K562 (cell line): ENCODE measurements at regions not wholly inside any gene's neighbourhood (a gene's known extent, or its start where the extent isn't known, plus 50 kb on each side); places are given as distances from the start of the nearest gene placed in this dataset.

Source experiments
- ATAC-seq: fragments of 200-7000 bp; cut with Tn5 transposase; 3 replicates; pipeline ENCODE4 v1.9.1; 2020; ENCODE audit warnings: moderate library complexity
- BruUV-seq: library from RNA; stranded (reverse); fragments of 400-500 nt; replicated peaks from 2 replicates; lab custom pipeline; 2021; lab: Mats Ljungman, UMichigan
- CTCF ChIA-PET: fragments of 300-600 bp; formaldehyde crosslinking; extraction: SDS; loops from one replicate; lab custom pipeline; 2021; ENCODE audit warnings: low intra/inter-chr PET ratio; lab: Yijun Ruan, JAX
- POLR2A ChIA-PET: fragments of 300-600, 350-650 bp; sonication (Branson Sonifier 250); formaldehyde crosslinking; extraction: SDS; loops from one replicate; lab custom pipeline; 2021; ENCODE audit warnings: antibody characterized with exemption, inconsistent platforms; lab: Yijun Ruan, JAX
- DNase-seq, 4 experiments: peaks; one replicate each; pipeline versions ENCODE4 v3.0.0 to v3.0.0-alpha.2; 2011 to 2018; ENCODE audit warnings: low spot score in 3 of 4, mixed read lengths in 3 of 4; ENCODE audit errors: extremely low read depth in 1 of 4
- FAIRE-seq: peaks from 2 replicates; lab custom pipeline; 2011; peaks lifted over from hg19 to GRCh38; lab: Jason Lieb, UNC
- H2AFZ ChIP-seq: 2 replicates; pipeline ENCODE4 v1.6.0; 2011; ENCODE audit warnings: low read depth, low read length, control low read depth, inconsistent platforms
- H3K27ac ChIP-seq: fragments of 200-600 bp; 3 replicates; pipeline ENCODE4 v1.8.0; 2011; ENCODE audit warnings: low read depth, mild to moderate bottlenecking, control low read depth, inconsistent platforms, low read length, moderate library complexity, mixed read lengths; ENCODE audit errors: extremely low read depth
- H3K27me3 ChIP-seq, 2 experiments: fragments of 300-600 bp in 1 of 2; 2 replicates in 1 of 2; 3 replicates in 1 of 2; pipeline versions ENCODE4 v1.6.0 to v1.8.0; 2011; ENCODE audit warnings: inconsistent platforms in 2 of 2, low read length in 2 of 2, mild to moderate bottlenecking in 1 of 2, mixed read lengths in 1 of 2, moderate library complexity in 1 of 2; ENCODE audit not compliant: control insufficient read depth in 2 of 2, insufficient read depth in 2 of 2
- H3K36me3 ChIP-seq: fragments of 300-600 bp; 3 replicates; pipeline ENCODE4 v1.8.0; 2011; ENCODE audit warnings: mild to moderate bottlenecking, low read length, inconsistent platforms; ENCODE audit not compliant: control insufficient read depth, insufficient read depth
- H3K4me1 ChIP-seq, 2 experiments: fragments of 200-600 bp in 1 of 2; replicated peaks in 1 of 2; 2 replicates in 1 of 2; 3 replicates in 1 of 2; pipeline versions ENCODE4 v1.5.1 to v1.8.0; 2011; ENCODE audit warnings: inconsistent platforms in 2 of 2, low read length in 2 of 2, mild to moderate bottlenecking in 1 of 2, mixed read lengths in 1 of 2, moderate library complexity in 1 of 2; ENCODE audit not compliant: control insufficient read depth in 2 of 2, insufficient read depth in 2 of 2
- H3K4me2 ChIP-seq: 2 replicates; pipeline ENCODE4 v1.6.1; 2011; ENCODE audit warnings: low read length, control low read depth, inconsistent platforms, mixed read lengths; ENCODE audit not compliant: insufficient read depth
- H3K4me3 ChIP-seq: fragments of 200-600 bp; sonication (generic), shearing (Covaris generic); 2 replicates; pipeline ENCODE4 v1.5.1; 2016; ENCODE audit warnings: control low read depth, inconsistent platforms
- H3K79me2 ChIP-seq: fragments of 200-600 bp; 3 replicates; pipeline ENCODE4 v1.8.0; 2011; ENCODE audit warnings: low read length, inconsistent platforms; ENCODE audit not compliant: control insufficient read depth, insufficient read depth
- H3K9ac ChIP-seq, 2 experiments: 2 replicates each; pipeline versions ENCODE4 v1.6.0 to v1.6.1; 2011; ENCODE audit warnings: low read depth in 2 of 2, low read length in 2 of 2, control low read depth in 1 of 2, inconsistent platforms in 1 of 2, mild to moderate bottlenecking in 1 of 2, mixed read lengths in 1 of 2; ENCODE audit not compliant: insufficient read depth in 1 of 2
- H3K9me1 ChIP-seq: one replicate; pipeline ENCODE4 v1.6.0; 2011; ENCODE audit warnings: inconsistent platforms, mild to moderate bottlenecking, low read length, moderate library complexity; ENCODE audit not compliant: control insufficient read depth, insufficient read depth
- H3K9me3 ChIP-seq: replicated peaks from 2 replicates; pipeline ENCODE4 v1.5.1; 2011; ENCODE audit warnings: low read depth, low read length, inconsistent platforms; ENCODE audit not compliant: control insufficient read depth, insufficient read depth
- H4K20me1 ChIP-seq: replicated peaks from 2 replicates; pipeline ENCODE4 v1.6.1; 2011; ENCODE audit warnings: low read length, inconsistent platforms, mixed read lengths; ENCODE audit not compliant: control insufficient read depth, insufficient read depth
- ADNP ChIP-seq: fragments of 200-800 bp; sonication (Bioruptor generic); IDR thresholded peaks from 2 replicates; pipeline ENCODE4 v1.6.1; 2016; ENCODE audit warnings: missing genetic modification characterization, missing compliant biosample characterization
- BCOR ChIP-seq: fragments of 450-650 bp; IDR thresholded peaks from 2 replicates; pipeline ENCODE4 v1.6.1; 2016
- CBX5 ChIP-seq: IDR thresholded peaks from 2 replicates; pipeline ENCODE4 v1.6.1; 2014; ENCODE audit warnings: low read depth, borderline replicate concordance
- GATAD2B ChIP-seq: fragments of 450-650 bp; IDR thresholded peaks from 2 replicates; pipeline ENCODE4 v1.6.1; 2017; ENCODE audit warnings: mild to moderate bottlenecking, borderline replicate concordance
- ILF3 ChIP-seq: fragments of 450-650 bp; IDR thresholded peaks from 2 replicates; pipeline ENCODE4 v1.6.1; 2018; ENCODE audit warnings: antibody characterized with exemption, mild to moderate bottlenecking, moderate library complexity, borderline replicate concordance
- JUNB ChIP-seq: fragments of 450-650 bp; formaldehyde crosslinking; conservative IDR thresholded peaks from 2 replicates; pipeline ENCODE4 v1.4.0; 2020; ENCODE audit warnings: mild to moderate bottlenecking
- KLF6 ChIP-seq: fragments of 250-450 bp; sonication (Bioruptor Pico); IDR thresholded peaks from 2 replicates; pipeline ENCODE4 v1.4.0; 2020; ENCODE audit warnings: mild to moderate bottlenecking, moderate library complexity, borderline replicate concordance
- PCBP2 ChIP-seq: fragments of 200-400 bp; formaldehyde crosslinking; IDR thresholded peaks from 2 replicates; pipeline ENCODE4 v1.6.1; 2018; ENCODE audit warnings: low read length, low read depth, mild to moderate bottlenecking, moderate library complexity; ENCODE audit not compliant: poor library complexity, severe bottlenecking
- ZNF253 ChIP-seq: fragments of 250-450 bp; sonication (Bioruptor Pico); conservative IDR thresholded peaks from 2 replicates; pipeline ENCODE4 v1.6.1; 2021; ENCODE audit warnings: mild to moderate bottlenecking
- ZNF507 ChIP-seq: conservative IDR thresholded peaks from 2 replicates; pipeline ENCODE4 v1.6.1; 2017; ENCODE audit warnings: missing genetic modification characterization, missing compliant biosample characterization
- ZNF584 ChIP-seq: fragments of 200-800 bp; sonication (Bioruptor generic); IDR thresholded peaks from 2 replicates; pipeline ENCODE4 v1.6.1; 2016; ENCODE audit warnings: low read depth, mild to moderate bottlenecking, missing genetic modification characterization, missing compliant biosample characterization
- WGBS: fragments of 100-300 bp; shearing (Covaris generic); methylation state at CpG from one replicate; pipeline ENCODE4 v1.1.6; 2016; ENCODE audit warnings: low coverage, mixed read lengths; ENCODE audit not compliant: insufficient coverage; ENCODE audit errors: missing lambda C conversion rate; 5-methylcytosine and 5-hydroxymethylcytosine counted together
- in situ Hi-C: fragments of 300-500 bp; cut with MboI; formaldehyde crosslinking; loops from 4 replicates; pipeline ENCODE4 v1.15.0; 2018; ENCODE audit warnings: inconsistent platforms, mixed read lengths
- intact Hi-C: fragments of 100-400 bp; cut with micrococcal nuclease; formaldehyde crosslinking; loops from 2 replicates; pipeline ENCODE4 v1.14.2; 2022
- TF ChIP-seq, protein P1 (sequence below): fragments of 250-450 bp; sonication (Bioruptor Pico); IDR thresholded peaks from 2 replicates; pipeline ENCODE4 v1.4.0; 2020
- TF ChIP-seq, protein P2 (sequence below): sonication (generic); formaldehyde crosslinking; IDR thresholded peaks from 2 replicates; pipeline ENCODE4 v1.8.1; 2022; ENCODE audit warnings: missing genetic modification reagents

DNA sequence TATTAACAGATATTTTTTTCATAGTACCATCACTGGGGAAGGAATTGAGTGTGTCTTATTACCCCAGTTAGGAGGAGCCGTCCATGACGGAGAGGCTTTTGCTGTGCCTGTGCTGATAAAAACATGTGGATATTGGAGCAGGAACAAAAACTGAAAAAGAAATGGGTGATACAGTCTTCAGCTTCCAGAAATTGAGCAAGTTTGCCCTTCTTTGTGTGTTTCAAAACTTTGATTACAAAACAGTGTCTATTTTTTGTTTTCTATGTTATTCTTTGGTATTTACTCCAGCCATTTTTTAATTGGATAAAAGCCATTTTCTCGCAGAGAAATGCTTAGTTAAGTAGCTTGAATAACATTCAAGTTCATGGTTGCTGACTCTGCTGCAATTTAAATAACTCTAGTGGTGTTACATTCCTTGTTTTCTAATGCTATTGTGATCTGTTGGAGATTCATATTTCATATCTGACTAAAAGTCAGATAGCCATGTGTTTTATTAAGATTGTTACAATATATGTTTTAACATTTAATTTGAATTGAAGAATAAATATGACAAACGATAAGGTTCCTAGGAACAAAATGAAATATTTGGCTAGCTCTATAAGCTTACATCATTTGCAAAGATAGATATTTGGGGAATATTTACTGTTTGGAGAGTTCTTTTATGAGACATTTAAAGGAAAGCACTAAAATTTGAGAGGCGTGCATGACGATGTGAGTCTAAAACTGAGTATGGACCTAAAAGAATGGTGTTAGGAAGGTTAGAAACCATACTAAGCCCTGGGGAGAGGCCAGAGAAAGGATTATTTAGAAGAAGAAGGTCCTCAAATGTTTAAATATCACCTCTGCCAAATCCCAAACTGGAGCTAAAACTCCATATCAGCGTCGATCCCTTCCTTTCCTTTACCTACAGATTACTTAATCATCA, 747.3 kb upstream of the CELF2 start (continued):
- TF ChIP-seq, protein P1, sequence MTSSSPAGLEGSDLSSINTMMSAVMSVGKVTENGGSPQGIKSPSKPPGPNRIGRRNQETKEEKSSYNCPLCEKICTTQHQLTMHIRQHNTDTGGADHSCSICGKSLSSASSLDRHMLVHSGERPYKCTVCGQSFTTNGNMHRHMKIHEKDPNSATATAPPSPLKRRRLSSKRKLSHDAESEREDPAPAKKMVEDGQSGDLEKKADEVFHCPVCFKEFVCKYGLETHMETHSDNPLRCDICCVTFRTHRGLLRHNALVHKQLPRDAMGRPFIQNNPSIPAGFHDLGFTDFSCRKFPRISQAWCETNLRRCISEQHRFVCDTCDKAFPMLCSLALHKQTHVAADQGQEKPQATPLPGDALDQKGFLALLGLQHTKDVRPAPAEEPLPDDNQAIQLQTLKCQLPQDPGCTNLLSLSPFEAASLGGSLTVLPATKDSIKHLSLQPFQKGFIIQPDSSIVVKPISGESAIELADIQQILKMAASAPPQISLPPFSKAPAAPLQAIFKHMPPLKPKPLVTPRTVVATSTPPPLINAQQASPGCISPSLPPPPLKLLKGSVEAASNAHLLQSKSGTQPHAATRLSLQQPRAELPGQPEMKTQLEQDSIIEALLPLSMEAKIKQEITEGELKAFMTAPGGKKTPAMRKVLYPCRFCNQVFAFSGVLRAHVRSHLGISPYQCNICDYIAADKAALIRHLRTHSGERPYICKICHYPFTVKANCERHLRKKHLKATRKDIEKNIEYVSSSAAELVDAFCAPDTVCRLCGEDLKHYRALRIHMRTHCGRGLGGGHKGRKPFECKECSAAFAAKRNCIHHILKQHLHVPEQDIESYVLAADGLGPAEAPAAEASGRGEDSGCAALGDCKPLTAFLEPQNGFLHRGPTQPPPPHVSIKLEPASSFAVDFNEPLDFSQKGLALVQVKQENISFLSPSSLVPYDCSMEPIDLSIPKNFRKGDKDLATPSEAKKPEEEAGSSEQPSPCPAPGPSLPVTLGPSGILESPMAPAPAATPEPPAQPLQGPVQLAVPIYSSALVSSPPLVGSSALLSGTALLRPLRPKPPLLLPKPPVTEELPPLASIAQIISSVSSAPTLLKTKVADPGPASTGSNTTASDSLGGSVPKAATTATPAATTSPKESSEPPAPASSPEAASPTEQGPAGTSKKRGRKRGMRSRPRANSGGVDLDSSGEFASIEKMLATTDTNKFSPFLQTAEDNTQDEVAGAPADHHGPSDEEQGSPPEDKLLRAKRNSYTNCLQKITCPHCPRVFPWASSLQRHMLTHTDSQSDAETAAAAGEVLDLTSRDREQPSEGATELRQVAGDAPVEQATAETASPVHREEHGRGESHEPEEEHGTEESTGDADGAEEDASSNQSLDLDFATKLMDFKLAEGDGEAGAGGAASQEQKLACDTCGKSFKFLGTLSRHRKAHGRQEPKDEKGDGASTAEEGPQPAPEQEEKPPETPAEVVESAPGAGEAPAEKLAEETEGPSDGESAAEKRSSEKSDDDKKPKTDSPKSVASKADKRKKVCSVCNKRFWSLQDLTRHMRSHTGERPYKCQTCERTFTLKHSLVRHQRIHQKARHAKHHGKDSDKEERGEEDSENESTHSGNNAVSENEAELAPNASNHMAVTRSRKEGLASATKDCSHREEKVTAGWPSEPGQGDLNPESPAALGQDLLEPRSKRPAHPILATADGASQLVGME (CRISPR knock-in tag), result no peak
- no peak for TF ChIP-seq ZNF507

DNA sequence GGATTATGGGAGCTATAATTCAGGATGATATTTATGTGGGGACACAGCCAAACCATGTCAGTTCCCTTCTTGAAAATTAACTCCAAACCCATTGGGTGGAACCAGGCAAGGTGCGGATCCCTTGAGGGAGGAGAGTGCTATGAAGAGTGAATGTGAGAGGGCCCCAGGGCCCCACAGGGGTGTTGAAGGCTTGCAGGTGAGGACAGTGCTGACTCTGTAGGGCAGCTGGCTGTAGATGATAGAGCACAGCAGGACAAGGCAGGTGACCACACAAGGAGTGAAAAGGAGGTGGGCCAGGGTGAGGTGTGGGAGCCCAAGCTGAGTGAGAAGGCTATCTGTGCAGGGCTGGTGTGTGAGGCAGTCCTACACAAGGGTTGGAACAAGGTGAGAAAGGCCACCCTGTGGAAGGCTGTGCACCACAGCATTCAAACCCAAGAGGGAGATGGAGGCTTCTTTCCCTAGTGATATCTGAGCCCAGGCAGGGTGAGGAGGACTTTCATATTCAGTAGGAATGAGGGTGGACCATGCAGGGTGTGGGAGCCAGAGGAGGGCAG, 746.0 kb upstream of the CELF2 start:
- Histone ChIP-seq H3K36me3 (no peaks in the 10 kb centered on the region), H3K9ac (no peak overlapping the region), H3K4me1 (no peaks in the 10 kb centered on the region), H3K4me3 (no peak overlapping the region), H4K20me1 (no peaks in the 10 kb centered on the region), H3K9me3 (no peaks in the 10 kb centered on the region), H3K27ac (no peak overlapping the region), H3K4me2 (no peak overlapping the region), H3K9me1 (no peaks in the 10 kb centered on the region), H3K79me2 (no peaks in the 10 kb centered on the region), H3K27me3 (no peaks in the 10 kb centered on the region), H2AFZ (no peak overlapping the region)
- FAIRE-seq, result no peak
- no TSS peak for BruUV-seq
- ChIA-PET POLR2A (no interaction called here), CTCF (no interaction called here)
- in situ Hi-C loops (no loop called here), intact Hi-C loops (no loop called here)
- ATAC-seq, result no peak
- no peak for DNase-seq
- WGBS, result 0% methylated on average over 1 of the region's 1 CpG
- TF ChIP-seq GATAD2B, result no peak
- TF ChIP-seq ADNP, result no peak
- no peak for TF ChIP-seq ZNF584
- TF ChIP-seq JUNB, result no peak
- no peak for TF ChIP-seq CBX5
- TF ChIP-seq, protein P2, sequence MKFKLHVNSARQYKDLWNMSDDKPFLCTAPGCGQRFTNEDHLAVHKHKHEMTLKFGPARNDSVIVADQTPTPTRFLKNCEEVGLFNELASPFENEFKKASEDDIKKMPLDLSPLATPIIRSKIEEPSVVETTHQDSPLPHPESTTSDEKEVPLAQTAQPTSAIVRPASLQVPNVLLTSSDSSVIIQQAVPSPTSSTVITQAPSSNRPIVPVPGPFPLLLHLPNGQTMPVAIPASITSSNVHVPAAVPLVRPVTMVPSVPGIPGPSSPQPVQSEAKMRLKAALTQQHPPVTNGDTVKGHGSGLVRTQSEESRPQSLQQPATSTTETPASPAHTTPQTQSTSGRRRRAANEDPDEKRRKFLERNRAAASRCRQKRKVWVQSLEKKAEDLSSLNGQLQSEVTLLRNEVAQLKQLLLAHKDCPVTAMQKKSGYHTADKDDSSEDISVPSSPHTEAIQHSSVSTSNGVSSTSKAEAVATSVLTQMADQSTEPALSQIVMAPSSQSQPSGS, result no peak
- no peak for TF ChIP-seq ILF3
- TF ChIP-seq BCOR, result no peak
- TF ChIP-seq KLF6 (CRISPR knock-in tag), result no peak
- TF ChIP-seq ZNF253 (CRISPR knock-in tag), result no peak
- no peak for TF ChIP-seq PCBP2
